Ishikawa (cell line): ENCODE measurements at regions not wholly inside any gene's neighbourhood (a gene's known extent, or its start where the extent isn't known, plus 50 kb on each side); places are given as distances from the start of the nearest gene placed in this dataset.

Experiments used
- CEBPB ChIP-seq: IDR thresholded peaks from 2 replicates; pipeline ENCODE4 v1.6.1; 2012
- EGR1 ChIP-seq: IDR thresholded peaks from 2 replicates; pipeline ENCODE4 v1.6.1; 2012
- RAD21 ChIP-seq: IDR thresholded peaks from 2 replicates; pipeline ENCODE4 v1.6.1; 2012; ENCODE audit warnings: low read depth
- ZBTB7A ChIP-seq: IDR thresholded peaks from 2 replicates; pipeline ENCODE4 v1.6.1; 2012; ENCODE audit warnings: low read depth
- TF ChIP-seq, protein P1 (sequence below): IDR thresholded peaks from 2 replicates; pipeline ENCODE4 v1.6.1; 2012
- TF ChIP-seq, protein P2 (sequence below): IDR thresholded peaks from 2 replicates; pipeline ENCODE4 v1.6.1; 2012

DNA sequence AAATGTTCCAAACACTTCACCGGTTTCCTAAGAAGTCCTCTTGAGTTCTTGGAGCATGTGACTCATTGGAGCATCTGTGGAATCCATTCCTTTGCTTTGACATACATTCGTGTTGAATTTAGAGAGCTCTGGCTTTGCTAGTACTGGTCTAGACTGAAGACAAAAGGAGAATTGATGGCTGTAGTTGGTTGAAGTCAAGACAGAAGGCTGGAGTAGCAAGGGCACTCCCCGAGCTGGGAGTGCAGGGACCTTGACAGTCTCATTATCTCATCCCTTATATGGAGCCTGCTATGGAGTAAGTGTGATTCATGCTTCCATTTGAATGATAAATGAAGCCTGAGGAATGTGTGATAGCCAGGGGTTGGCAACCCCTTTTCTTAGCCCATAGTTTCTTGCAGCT, 1249.1 kb downstream of the TYW1 start:
- no peak for TF ChIP-seq CEBPB
- TF ChIP-seq, protein P1, sequence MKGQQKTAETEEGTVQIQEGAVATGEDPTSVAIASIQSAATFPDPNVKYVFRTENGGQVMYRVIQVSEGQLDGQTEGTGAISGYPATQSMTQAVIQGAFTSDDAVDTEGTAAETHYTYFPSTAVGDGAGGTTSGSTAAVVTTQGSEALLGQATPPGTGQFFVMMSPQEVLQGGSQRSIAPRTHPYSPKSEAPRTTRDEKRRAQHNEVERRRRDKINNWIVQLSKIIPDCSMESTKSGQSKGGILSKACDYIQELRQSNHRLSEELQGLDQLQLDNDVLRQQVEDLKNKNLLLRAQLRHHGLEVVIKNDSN = no peak
- TF ChIP-seq EGR1 = no peak
- TF ChIP-seq, protein P2, sequence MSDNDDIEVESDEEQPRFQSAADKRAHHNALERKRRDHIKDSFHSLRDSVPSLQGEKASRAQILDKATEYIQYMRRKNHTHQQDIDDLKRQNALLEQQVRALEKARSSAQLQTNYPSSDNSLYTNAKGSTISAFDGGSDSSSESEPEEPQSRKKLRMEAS = no peak
- no peak for TF ChIP-seq ZBTB7A
- no peak for TF ChIP-seq RAD21
